Ureter (tissue), 1 donor: ENCODE measurements at regions not wholly inside any gene's neighbourhood (a gene's known extent, or its start where the extent isn't known, plus 50 kb on each side); places are given as distances from the start of the nearest gene placed in this dataset.
A peak's percentile ranks its signal among the peaks of the same experiment; 100 is the strongest.

Source experiments
- DNase-seq: peaks from one replicate; pipeline ENCODE4 v3.0.0-alpha.2; 2020; ENCODE audit warnings: low spot score
- donor health status: DM: yes; HTN: yes; CAD: no.

GRCh38 chr2:37782155-37782673, 110.8 kb upstream of the CDC42EP3 start:
- no peak for DNase-seq

- DNase-seq: no peak
These were observed 111.4 kb upstream of the CDC42EP3 start for GRCh38 chr2:37782721-37783371.

GRCh38 chr2:37783545-37783944, 112.1 kb upstream of the CDC42EP3 start:
- no peak for DNase-seq

- DNase-seq: no peak
These were observed 112.8 kb upstream of the CDC42EP3 start for GRCh38 chr2:37784071-37784758.

GRCh38 chr2:37784759-37785149, 113.3 kb upstream of the CDC42EP3 start:
- no peak for DNase-seq

- DNase-seq: no peak
These were observed 114.8 kb upstream of the CDC42EP3 start for GRCh38 chr2:37786191-37786698.

GRCh38 chr2:37786854-37787253, 115.4 kb upstream of the CDC42EP3 start:
- peak; percentile 80 for DNase-seq

- DNase-seq: no peak
These were observed 117.3 kb upstream of the CDC42EP3 start for GRCh38 chr2:37788602-37789209.

- DNase-seq: no peak
These were observed 118.6 kb upstream of the CDC42EP3 start for GRCh38 chr2:37790019-37790418.

GRCh38 chr2:37790462-37790861, 119.0 kb upstream of the CDC42EP3 start:
- no peak for DNase-seq

GRCh38 chr2:37792366-37792765, 120.9 kb upstream of the CDC42EP3 start:
- DNase-seq: no peak

- no peak for DNase-seq
These were observed 121.6 kb upstream of the CDC42EP3 start for GRCh38 chr2:37793004-37793403.

GRCh38 chr2:37794717-37795116, 123.3 kb upstream of the CDC42EP3 start:
- no peak for DNase-seq

GRCh38 chr2:37795456-37795855, 124.0 kb upstream of the CDC42EP3 start:
- no peak for DNase-seq

- DNase-seq: no peak
These were observed 124.5 kb upstream of the CDC42EP3 start for GRCh38 chr2:37795938-37796337.

- DNase-seq: no peak
These were observed 125.0 kb upstream of the CDC42EP3 start for GRCh38 chr2:37796481-37796880.

- DNase-seq: no peak
These were observed 125.6 kb upstream of the CDC42EP3 start for GRCh38 chr2:37797081-37797480.

GRCh38 chr2:37798315-37799005, 126.6 kb upstream of the RMDN2 start:
- DNase-seq: no peak

GRCh38 chr2:37800176-37800858, 124.8 kb upstream of the RMDN2 start:
- DNase-seq: no peak

GRCh38 chr2:37802211-37802752, 122.8 kb upstream of the RMDN2 start:
- DNase-seq: no peak

GRCh38 chr2:37802899-37803379, 122.1 kb upstream of the RMDN2 start:
- no peak for DNase-seq
